GM06990 (cell line): ENCODE measurements at regions not wholly inside any gene's neighbourhood (a gene's known extent, or its start where the extent isn't known, plus 50 kb on each side); places are given as distances from the start of the nearest gene placed in this dataset.

Experiments used
- DNase-seq: peaks from one replicate; pipeline ENCODE4 v3.0.0-alpha.2; 2011; ENCODE audit not compliant: insufficient read length; ENCODE audit errors: extremely low read depth
- H3K27me3 ChIP-seq: replicated peaks from 2 replicates; pipeline ENCODE4 v1.6.0; 2011; ENCODE audit warnings: low read length; ENCODE audit not compliant: control insufficient read depth, insufficient read depth
- H3K36me3 ChIP-seq: 2 replicates; pipeline ENCODE4 v1.5.1; 2011; ENCODE audit warnings: low read length; ENCODE audit not compliant: control insufficient read depth, insufficient read depth
- H3K4me3 ChIP-seq: replicated peaks from 2 replicates; pipeline ENCODE4 v1.5.1; 2011; ENCODE audit warnings: low read depth, mild to moderate bottlenecking, control low read depth, low read length
- CTCF ChIP-seq: IDR thresholded peaks from 2 replicates; pipeline ENCODE4 v1.5.1; 2011; ENCODE audit warnings: low read length, control low read depth, mild to moderate bottlenecking, inconsistent platforms; ENCODE audit not compliant: insufficient read depth, poor library complexity, severe bottlenecking

GRCh38 chr10:117928741-117929140 lies 118.0 kb downstream of the RAB11FIP2 start:
- H3K27me3 ChIP-seq: no peaks in the 10 kb centered on the region
- no peak overlapping the region for H3K4me3 ChIP-seq
- DNase-seq: no peak
- no peaks in the 10 kb centered on the region for H3K36me3 ChIP-seq
- no peak for TF ChIP-seq CTCF

- TF ChIP-seq CTCF: no peak
- no peak for DNase-seq
These were observed 117.2 kb downstream of the RAB11FIP2 start for GRCh38 chr10:117929327-117930067.

GRCh38 chr10:117931078-117931477 lies 115.7 kb downstream of the RAB11FIP2 start:
- Histone ChIP-seq H3K36me3 (no peaks in the 10 kb centered on the region), H3K27me3 (no peaks in the 10 kb centered on the region), H3K4me3 (no peak overlapping the region)
- no peak for TF ChIP-seq CTCF
- DNase-seq: no peak

More at GRCh38 chr10:117929327-117930067, 117.2 kb downstream of the RAB11FIP2 start:
- H3K27me3 ChIP-seq: no peaks in the 10 kb centered on the region
- no peaks in the 10 kb centered on the region for H3K36me3 ChIP-seq
- H3K4me3 ChIP-seq: no peak overlapping the region

GRCh38 chr10:117933036-117933435 lies 113.7 kb downstream of the RAB11FIP2 start:
- no peak for TF ChIP-seq CTCF
- Histone ChIP-seq H3K36me3 (no peaks in the 10 kb centered on the region), H3K4me3 (no peak overlapping the region), H3K27me3 (no peaks in the 10 kb centered on the region)
- no peak for DNase-seq

- no peak for DNase-seq
- H3K27me3 ChIP-seq: no peaks in the 10 kb centered on the region
- no peak for TF ChIP-seq CTCF
- H3K36me3 ChIP-seq: no peaks in the 10 kb centered on the region
- H3K4me3 ChIP-seq: no peak overlapping the region
These were observed 112.3 kb downstream of the RAB11FIP2 start for GRCh38 chr10:117934477-117934876.

GRCh38 chr10:117936141-117936540 lies 110.6 kb downstream of the RAB11FIP2 start:
- no peak for DNase-seq
- no peak for TF ChIP-seq CTCF

More at GRCh38 chr10:117936141-117936540, 110.6 kb downstream of the RAB11FIP2 start:
- Histone ChIP-seq H3K4me3 (no peak overlapping the region), H3K36me3 (no peaks in the 10 kb centered on the region), H3K27me3 (no peaks in the 10 kb centered on the region)
